ENCODE measurements at regions not wholly inside any gene's neighbourhood (a gene's known extent, or its start where the extent isn't known, plus 50 kb on each side); places are given as distances from the start of the nearest gene placed in this dataset.
"Not testable (repeated sequence)": the region's sequence is repeated elsewhere in the genome, so short reads cannot be mapped to it uniquely, and the experiment has no call there.

GRCh38 chr5:53275666-53276065 lies 166.1 kb upstream of the MOCS2 start:
- DNase-seq (ENCODE audit: low spot score): no peak

- DNase-seq (ENCODE audit: low spot score): no peak
Observed at GRCh38 chr5:53276825-53277224, 167.3 kb upstream of the MOCS2 start.

- no peak for DNase-seq (ENCODE audit: low spot score)
Observed at GRCh38 chr5:53277491-53277890, 167.9 kb upstream of the MOCS2 start.

- DNase-seq (ENCODE audit: low spot score): no peak
Observed at GRCh38 chr5:53287573-53287972, 178.0 kb upstream of the MOCS2 start.

- DNase-seq (ENCODE audit: low spot score): no peak
Observed at GRCh38 chr5:53288511-53288910, 179.0 kb upstream of the MOCS2 start.

- no peak for DNase-seq (ENCODE audit: low spot score)
Observed at GRCh38 chr5:53291047-53291446, 181.5 kb upstream of the MOCS2 start.

- DNase-seq (ENCODE audit: low spot score): no peak
Observed at GRCh38 chr5:53291528-53291927, 182.0 kb upstream of the MOCS2 start.

- DNase-seq (ENCODE audit: low spot score): no peak
Observed at GRCh38 chr5:53298841-53299240, 181.6 kb upstream of the FST start.

- no peak for DNase-seq (ENCODE audit: low spot score)
Observed at GRCh38 chr5:53302529-53302928, 177.9 kb upstream of the FST start.

GRCh38 chr5:53303105-53303504 lies 177.3 kb upstream of the FST start:
- no peak for DNase-seq (ENCODE audit: low spot score)

GRCh38 chr5:53305316-53305715 lies 175.1 kb upstream of the FST start:
- not testable (repeated sequence) for DNase-seq (ENCODE audit: low spot score)

GRCh38 chr5:53309653-53310052 lies 170.8 kb upstream of the FST start:
- no peak for DNase-seq (ENCODE audit: low spot score)

- DNase-seq (ENCODE audit: low spot score): no peak
Observed at GRCh38 chr5:53311681-53312080, 168.7 kb upstream of the FST start.

- DNase-seq (ENCODE audit: low spot score): no peak
Observed at GRCh38 chr5:53313145-53313544, 167.3 kb upstream of the FST start.

GRCh38 chr5:53318303-53318702 lies 162.1 kb upstream of the FST start:
- DNase-seq (ENCODE audit: low spot score): no peak

GRCh38 chr5:53319315-53319714 lies 161.1 kb upstream of the FST start:
- no peak for DNase-seq (ENCODE audit: low spot score)

- DNase-seq (ENCODE audit: low spot score): no peak
Observed at GRCh38 chr5:53321073-53321472, 159.4 kb upstream of the FST start.

- no peak for DNase-seq (ENCODE audit: low spot score)
Observed at GRCh38 chr5:53321721-53322120, 158.7 kb upstream of the FST start.

GRCh38 chr5:53322257-53322656 lies 158.2 kb upstream of the FST start:
- no peak for DNase-seq (ENCODE audit: low spot score)

GRCh38 chr5:53323511-53323910 lies 156.9 kb upstream of the FST start:
- no peak for DNase-seq (ENCODE audit: low spot score)

GRCh38 chr5:53323943-53324642 lies 156.3 kb upstream of the FST start:
- DNase-seq (ENCODE audit: low spot score): no peak

GRCh38 chr5:53326424-53327153 lies 153.8 kb upstream of the FST start:
- DNase-seq (ENCODE audit: low spot score): no peak

- DNase-seq (ENCODE audit: low spot score): no peak
Observed at GRCh38 chr5:53327811-53328334, 152.6 kb upstream of the FST start.

GRCh38 chr5:53330491-53330890 lies 149.9 kb upstream of the FST start:
- DNase-seq (ENCODE audit: low spot score): no peak
